ENCODE measurements at regions not wholly inside any gene's neighbourhood (a gene's known extent, or its start where the extent isn't known, plus 50 kb on each side); places are given as distances from the start of the nearest gene placed in this dataset.

DNA sequence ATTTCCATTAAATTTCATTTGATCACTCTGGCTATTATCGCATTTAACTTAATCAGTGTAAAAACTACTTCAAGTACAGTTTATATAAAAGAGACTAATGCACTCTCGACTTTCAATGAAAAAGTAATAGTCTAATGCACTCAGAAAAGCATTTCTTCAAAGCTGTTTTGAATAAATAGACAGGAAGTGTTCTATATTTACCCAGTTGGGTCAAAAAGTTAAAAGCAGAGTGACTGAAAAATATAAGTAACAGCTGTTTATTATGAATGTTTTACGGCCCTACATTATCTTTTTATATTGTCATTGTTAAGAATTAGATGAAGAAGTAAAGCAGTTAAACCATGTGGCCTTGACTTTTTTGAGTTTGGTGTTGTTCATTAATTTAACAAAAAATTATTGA, 391.8 kb downstream of the ZPLD1 start:
- TF ChIP-seq CTCF (IDR thresholded peaks at IDR 0.05) (no peak), ZFX (IDR thresholded peaks at IDR 0.05; ENCODE audit: borderline replicate concordance) (no peak)
- H3K27ac ChIP-seq: no peak overlapping the region

DNA sequence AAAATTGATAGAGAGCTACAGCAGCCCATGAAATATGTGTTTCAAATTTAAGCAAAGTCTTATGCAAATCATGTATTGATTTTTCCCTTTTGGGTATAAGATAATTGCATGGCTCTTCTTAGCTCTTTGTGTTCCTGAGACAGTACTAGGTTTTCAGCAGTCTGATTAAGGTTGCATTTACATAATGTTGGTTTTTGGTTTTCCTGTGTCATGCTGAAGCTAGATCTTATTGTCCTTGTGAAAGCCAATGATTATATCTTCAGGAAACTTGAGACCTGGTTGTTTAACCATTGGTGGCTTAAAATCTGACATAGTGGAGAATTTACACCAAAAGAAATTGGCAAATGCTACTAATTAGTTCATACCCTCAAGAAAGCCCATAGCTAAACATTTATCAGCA, 392.6 kb downstream of the ZPLD1 start:
- no peak for TF ChIP-seq CTCF (IDR thresholded peaks at IDR 0.05)
- no peak for TF ChIP-seq ZFX (IDR thresholded peaks at IDR 0.05; ENCODE audit: borderline replicate concordance)
- H3K27ac ChIP-seq: no peak overlapping the region

DNA sequence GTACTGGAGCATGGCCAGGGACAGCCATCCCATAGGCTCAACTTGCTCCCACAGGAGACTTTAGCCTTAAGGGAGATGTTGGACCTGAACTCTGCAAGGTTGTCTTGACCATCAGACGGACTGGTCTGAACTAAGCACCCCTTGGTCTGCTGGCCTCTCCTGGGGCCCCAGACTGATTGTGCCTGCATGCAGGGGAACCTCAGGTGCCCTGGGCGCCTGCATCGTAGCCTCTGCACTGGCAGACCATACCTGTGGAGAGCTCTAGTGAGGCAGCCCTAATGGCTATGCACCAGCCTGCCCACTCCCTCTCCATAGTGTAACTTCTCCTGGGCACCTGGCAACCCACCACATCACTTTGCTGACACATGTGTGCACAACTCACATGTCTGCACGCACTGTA, 395.6 kb downstream of the ZPLD1 start:
- no peak overlapping the region for H3K27ac ChIP-seq
- no peak for TF ChIP-seq ZFX (IDR thresholded peaks at IDR 0.05; ENCODE audit: borderline replicate concordance)
- TF ChIP-seq CTCF (IDR thresholded peaks at IDR 0.05): no peak

DNA sequence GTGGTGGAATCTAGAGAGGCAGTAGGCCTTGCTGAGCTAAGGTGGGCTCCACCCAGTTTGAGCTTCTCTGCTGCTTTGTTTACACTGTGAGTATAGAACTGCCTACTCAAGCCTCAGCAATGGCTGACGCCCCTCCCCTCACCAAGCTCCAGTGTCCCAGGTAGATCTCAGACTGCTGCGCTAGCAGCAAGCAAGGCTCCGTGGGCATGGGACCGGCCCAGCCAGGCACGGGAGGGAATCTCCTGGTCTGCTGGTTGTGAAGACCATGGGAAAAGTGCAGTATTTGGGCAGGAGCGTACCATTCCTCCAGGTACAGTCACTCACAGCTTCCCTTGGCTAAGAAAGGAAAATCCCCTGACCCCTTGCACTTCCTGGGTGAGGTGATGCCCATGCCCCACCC, 407.1 kb downstream of the ZPLD1 start:
- TF ChIP-seq ZFX (IDR thresholded peaks at IDR 0.05; ENCODE audit: borderline replicate concordance) (no peak), CTCF (IDR thresholded peaks at IDR 0.05) (no peak)
- H3K27ac ChIP-seq: no peak overlapping the region

- TF ChIP-seq CTCF (IDR thresholded peaks at IDR 0.05): no peak
- no peak for TF ChIP-seq ZFX (IDR thresholded peaks at IDR 0.05; ENCODE audit: borderline replicate concordance)
Measured at GRCh38 chr3:102866845-102867244, 432.0 kb downstream of the ZPLD1 start.

DNA sequence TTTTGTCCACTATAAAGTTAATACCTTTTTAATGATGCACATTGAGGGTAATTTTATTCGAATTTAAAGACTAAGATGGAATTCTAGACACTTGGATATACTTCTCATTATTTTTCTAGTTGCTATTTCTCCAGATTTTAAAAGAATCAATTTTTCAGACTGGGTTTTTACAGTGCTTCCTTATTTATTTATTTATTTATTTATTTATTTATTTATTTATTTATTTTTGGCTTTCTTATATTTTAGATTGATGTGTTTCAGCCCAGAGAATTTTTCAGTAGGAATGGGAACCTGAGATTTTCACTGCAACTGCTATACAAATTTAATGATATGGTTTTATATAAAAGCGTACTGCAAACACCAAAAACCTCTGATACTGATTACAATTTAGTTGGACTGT, 448.7 kb downstream of the ZPLD1 start:
- no peak overlapping the region for H3K27ac ChIP-seq
- TF ChIP-seq CTCF (IDR thresholded peaks at IDR 0.05): no peak
- TF ChIP-seq ZFX (IDR thresholded peaks at IDR 0.05; ENCODE audit: borderline replicate concordance): no peak

More at GRCh38 chr3:102866845-102867244, 432.0 kb downstream of the ZPLD1 start:
- H3K27ac ChIP-seq: no peak overlapping the region

- no peak overlapping the region for H3K27ac ChIP-seq
- no peak for TF ChIP-seq CTCF (IDR thresholded peaks at IDR 0.05)
Measured at GRCh38 chr3:102885289-102885688, 450.5 kb downstream of the ZPLD1 start.

Measured in 22Rv1 (cell line).